ENCODE measurements at regions not wholly inside any gene's neighbourhood (a gene's known extent, or its start where the extent isn't known, plus 50 kb on each side); places are given as distances from the start of the nearest gene placed in this dataset.

- no peak for TF ChIP-seq ZBTB6 (tag by site-specific recombination; IDR thresholded peaks at IDR 0.05)
- TF ChIP-seq GLIS1 (tag by site-specific recombination; IDR thresholded peaks at IDR 0.05), result peak; percentile 65
- peak; percentile 89 for TF ChIP-seq ATF2 (tag by site-specific recombination; IDR thresholded peaks at IDR 0.05; ENCODE audit: low read depth)
- TF ChIP-seq ZNF654 (tag by site-specific recombination; IDR thresholded peaks at IDR 0.05; ENCODE audit: low read depth), result no peak
- TF ChIP-seq ZNF626 (tag by site-specific recombination; IDR thresholded peaks at IDR 0.05), result no peak
- peak; percentile 22; the same call in 1 of the 2 replicates for TF ChIP-seq ZNF24 (tag by site-specific recombination; IDR thresholded peaks at IDR 0.05)
- TF ChIP-seq ZNF362 (tag by site-specific recombination; IDR thresholded peaks at IDR 0.05), result no peak
- TF ChIP-seq ZNF521 (tag by site-specific recombination; IDR thresholded peaks at IDR 0.05), result no peak
- TF ChIP-seq YY2 (tag by site-specific recombination; IDR thresholded peaks at IDR 0.05), result 0 out of 2 replicates have a peak, but pooled peaks have one; percentile 29
- TF ChIP-seq ZNF701 (tag by site-specific recombination; IDR thresholded peaks at IDR 0.05), result no peak
- TF ChIP-seq ZXDB (tag by site-specific recombination; IDR thresholded peaks at IDR 0.05), result peak; percentile 94
- no peak for TF ChIP-seq ZBTB1 (tag by site-specific recombination; IDR thresholded peaks at IDR 0.05)
- no peak for TF ChIP-seq ZBTB44 (tag by site-specific recombination; IDR thresholded peaks at IDR 0.05)
- TF ChIP-seq ZNF391 (tag by site-specific recombination; IDR thresholded peaks at IDR 0.05; ENCODE audit: borderline replicate concordance, low read depth), result peak; percentile 62; the same call in 1 of the 2 replicates
- no peak for TF ChIP-seq ZNF274 (IDR thresholded peaks at IDR 0.05; ENCODE audit: low read length)
- no peak for TF ChIP-seq ZNF274 (tag by site-specific recombination; IDR thresholded peaks at IDR 0.05; ENCODE audit: borderline replicate concordance)
- TF ChIP-seq ZNF792 (tag by site-specific recombination; IDR thresholded peaks at IDR 0.05), result 0 out of 2 replicates have a peak, but pooled peaks have one; percentile 59
- peak; percentile 59; the same call in 1 of the 2 replicates for TF ChIP-seq ZNF660 (tag by site-specific recombination; IDR thresholded peaks at IDR 0.05)
- no peak for TF ChIP-seq ZNF221 (tag by site-specific recombination; IDR thresholded peaks at IDR 0.05; ENCODE audit: borderline replicate concordance)
- TF ChIP-seq ZNF157 (tag by site-specific recombination; IDR thresholded peaks at IDR 0.05), result no peak
- peak; percentile 30; the same call in 1 of the 2 replicates for TF ChIP-seq BCL6B (tag by site-specific recombination; IDR thresholded peaks at IDR 0.05)
- TF ChIP-seq ZNF623 (tag by site-specific recombination; IDR thresholded peaks at IDR 0.05), result no peak
- peak; percentile 63 for TF ChIP-seq ZBTB20 (tag by site-specific recombination; IDR thresholded peaks at IDR 0.05)
- no peak for TF ChIP-seq ZNF747 (tag by site-specific recombination; IDR thresholded peaks at IDR 0.05)
- TF ChIP-seq ZSCAN30 (tag by site-specific recombination; IDR thresholded peaks at IDR 0.05), result peak; percentile 61
- TF ChIP-seq SP2 (tag by site-specific recombination; IDR thresholded peaks at IDR 0.05), result no peak
- no peak for TF ChIP-seq SCRT2 (tag by site-specific recombination; IDR thresholded peaks at IDR 0.05)
- TF ChIP-seq ZFP69B (tag by site-specific recombination; IDR thresholded peaks at IDR 0.05), result peak; percentile 60
- TF ChIP-seq ZNF76 (tag by site-specific recombination; IDR thresholded peaks at IDR 0.05; ENCODE audit: borderline replicate concordance, low read depth), result no peak
- TF ChIP-seq KLF10 (tag by site-specific recombination; IDR thresholded peaks at IDR 0.05), result no peak
- TF ChIP-seq OSR2 (tag by site-specific recombination; IDR thresholded peaks at IDR 0.05), result no peak
- peak; percentile 65; the same call in 1 of the 2 replicates for TF ChIP-seq ZNF561 (tag by site-specific recombination; IDR thresholded peaks at IDR 0.05; ENCODE audit: borderline replicate concordance)
- peak; percentile 84; the same call in 1 of the 2 replicates for TF ChIP-seq ZSCAN18 (tag by site-specific recombination; IDR thresholded peaks at IDR 0.05)
- TF ChIP-seq ZNF366 (tag by site-specific recombination; conservative IDR thresholded peaks at IDR 0.05), result peak; percentile 78
Observed at GRCh38 chr18:34493099-34493544, 217.0 kb upstream of the DTNA start (continued).

All from HEK293 (cell line).